C4-2B (cell line): ENCODE measurements at regions not wholly inside any gene's neighbourhood (a gene's known extent, or its start where the extent isn't known, plus 50 kb on each side); places are given as distances from the start of the nearest gene placed in this dataset.
A peak's percentile ranks its signal among the peaks of the same experiment; 100 is the strongest.

Source experiments
- H3K27ac ChIP-seq: fragments of 450-650 bp; 2 replicates; pipeline ENCODE4 v1.5.1; 2017
- ZFX ChIP-seq: fragments of 450-650 bp; IDR thresholded peaks from 2 replicates; pipeline ENCODE4 v1.6.1; 2017
- TF ChIP-seq, protein P1 (sequence below): fragments of 450-650 bp; conservative IDR thresholded peaks from 2 replicates; pipeline ENCODE4 v1.5.1; 2017; ENCODE audit warnings: mild to moderate bottlenecking

GRCh38 chr10:109019001-109019424, 904.3 kb downstream of the XPNPEP1 start:
- TF ChIP-seq, protein P1, sequence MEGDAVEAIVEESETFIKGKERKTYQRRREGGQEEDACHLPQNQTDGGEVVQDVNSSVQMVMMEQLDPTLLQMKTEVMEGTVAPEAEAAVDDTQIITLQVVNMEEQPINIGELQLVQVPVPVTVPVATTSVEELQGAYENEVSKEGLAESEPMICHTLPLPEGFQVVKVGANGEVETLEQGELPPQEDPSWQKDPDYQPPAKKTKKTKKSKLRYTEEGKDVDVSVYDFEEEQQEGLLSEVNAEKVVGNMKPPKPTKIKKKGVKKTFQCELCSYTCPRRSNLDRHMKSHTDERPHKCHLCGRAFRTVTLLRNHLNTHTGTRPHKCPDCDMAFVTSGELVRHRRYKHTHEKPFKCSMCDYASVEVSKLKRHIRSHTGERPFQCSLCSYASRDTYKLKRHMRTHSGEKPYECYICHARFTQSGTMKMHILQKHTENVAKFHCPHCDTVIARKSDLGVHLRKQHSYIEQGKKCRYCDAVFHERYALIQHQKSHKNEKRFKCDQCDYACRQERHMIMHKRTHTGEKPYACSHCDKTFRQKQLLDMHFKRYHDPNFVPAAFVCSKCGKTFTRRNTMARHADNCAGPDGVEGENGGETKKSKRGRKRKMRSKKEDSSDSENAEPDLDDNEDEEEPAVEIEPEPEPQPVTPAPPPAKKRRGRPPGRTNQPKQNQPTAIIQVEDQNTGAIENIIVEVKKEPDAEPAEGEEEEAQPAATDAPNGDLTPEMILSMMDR = peak; percentile 61
- TF ChIP-seq ZFX = no peak

GRCh38 chr10:109007514-109007913, 915.8 kb downstream of the XPNPEP1 start:
- TF ChIP-seq ZFX = no peak
- TF ChIP-seq, protein P1 = no peak
- no peak overlapping the region for H3K27ac ChIP-seq

More at GRCh38 chr10:109019001-109019424, 904.3 kb downstream of the XPNPEP1 start:
- H3K27ac ChIP-seq = no peak overlapping the region

GRCh38 chr10:108990441-108990840, 932.9 kb downstream of the XPNPEP1 start:
- TF ChIP-seq ZFX = no peak
- TF ChIP-seq, protein P1 = no peak
- no peak overlapping the region for H3K27ac ChIP-seq

DNA sequence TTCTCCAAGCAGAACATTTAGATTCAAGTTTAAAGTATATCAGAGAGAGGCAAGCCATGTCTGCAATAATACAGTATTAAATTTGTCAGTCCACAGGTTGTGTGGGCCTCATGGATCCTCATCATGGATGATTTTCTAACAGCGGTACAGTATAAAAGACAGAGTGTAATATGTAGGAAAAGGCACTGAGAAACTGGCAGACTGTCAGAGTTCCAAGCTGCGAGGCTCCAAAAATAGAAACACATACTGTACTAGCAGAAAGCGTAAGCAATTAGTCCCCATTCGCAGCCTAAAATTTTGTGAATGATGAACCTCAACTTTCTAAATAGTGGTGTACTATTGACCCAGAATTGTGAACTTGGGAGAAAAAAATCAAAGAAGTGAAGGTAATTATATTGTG, 933.3 kb downstream of the XPNPEP1 start:
- no peak for TF ChIP-seq ZFX
- TF ChIP-seq, protein P1 = no peak
- no peak overlapping the region for H3K27ac ChIP-seq

- TF ChIP-seq, protein P1 = no peak
- no peak for TF ChIP-seq ZFX
- H3K27ac ChIP-seq = no peak overlapping the region
These were observed 941.2 kb downstream of the XPNPEP1 start for GRCh38 chr10:108982159-108982558.

GRCh38 chr10:108980869-108981268, 942.4 kb downstream of the XPNPEP1 start:
- TF ChIP-seq ZFX = no peak
- TF ChIP-seq, protein P1 = no peak

DNA sequence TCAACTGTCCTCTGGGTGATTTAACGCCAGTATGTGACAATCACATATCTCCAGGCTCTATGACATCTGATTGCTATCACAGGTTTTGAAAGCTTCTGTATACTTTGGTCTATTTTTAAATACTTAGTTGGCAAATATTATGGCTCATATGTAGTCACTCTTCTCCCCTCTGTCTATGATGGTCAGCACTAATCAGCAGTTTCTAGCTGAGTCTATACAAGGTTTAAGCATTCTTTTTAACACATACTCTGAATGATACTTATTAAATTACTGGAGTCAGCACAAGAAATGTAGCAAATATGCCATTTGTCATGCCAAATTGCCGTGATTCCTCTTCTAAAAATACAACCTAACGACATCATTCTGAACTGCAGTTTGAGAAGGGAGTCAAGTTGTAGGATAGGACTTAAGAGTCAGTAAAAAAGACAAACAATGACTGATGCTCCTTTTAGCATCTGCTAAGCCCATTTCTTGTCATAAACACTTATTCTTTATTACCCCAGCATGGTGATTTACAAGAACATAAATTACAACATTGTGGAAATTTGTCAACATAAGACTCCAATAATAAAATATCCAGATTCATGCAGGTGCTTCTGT, 947.8 kb downstream of the XPNPEP1 start:
- TF ChIP-seq, protein P1 = no peak
- TF ChIP-seq ZFX = no peak
- no peak overlapping the region for H3K27ac ChIP-seq

More at GRCh38 chr10:108980869-108981268, 942.4 kb downstream of the XPNPEP1 start:
- H3K27ac ChIP-seq = no peak overlapping the region
